ENCODE measurements at regions not wholly inside any gene's neighbourhood (a gene's known extent, or its start where the extent isn't known, plus 50 kb on each side); places are given as distances from the start of the nearest gene placed in this dataset.
"Not testable (repeated sequence)": the region's sequence is repeated elsewhere in the genome, so short reads cannot be mapped to it uniquely, and the experiment has no call there.

DNA sequence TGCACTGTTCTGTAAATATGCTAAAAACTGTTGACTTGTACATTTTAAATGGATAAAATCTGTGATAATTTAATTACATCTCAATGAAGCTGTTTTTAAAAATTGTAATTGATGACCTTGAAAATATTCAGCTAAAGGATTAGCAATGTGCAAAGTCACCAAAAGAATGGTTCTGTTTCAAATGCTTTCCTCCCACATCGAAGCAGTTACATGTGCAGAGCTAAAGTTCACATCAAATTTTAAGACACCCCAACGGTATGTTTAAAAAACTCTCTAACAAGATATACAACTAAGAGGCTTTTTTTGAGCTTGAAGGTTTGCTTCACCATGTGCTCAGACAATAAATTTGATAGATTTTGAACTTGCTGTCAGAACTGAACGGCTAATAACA lies 114.6 kb upstream of the KRAS start:
- no peak for DNase-seq
- Histone ChIP-seq H3K4me3 (ENCODE audit: low read depth, low read length) (peak overlapping the region; percentile 45), H3K9me3 (no peaks in the 10 kb centered on the region), H3K36me3 (no peaks in the 10 kb centered on the region), H3K4me1 (peaks cover 23% of the 10 kb centered on the region), H3K27me3 (no peaks in the 10 kb centered on the region)
- TF ChIP-seq, protein P1, sequence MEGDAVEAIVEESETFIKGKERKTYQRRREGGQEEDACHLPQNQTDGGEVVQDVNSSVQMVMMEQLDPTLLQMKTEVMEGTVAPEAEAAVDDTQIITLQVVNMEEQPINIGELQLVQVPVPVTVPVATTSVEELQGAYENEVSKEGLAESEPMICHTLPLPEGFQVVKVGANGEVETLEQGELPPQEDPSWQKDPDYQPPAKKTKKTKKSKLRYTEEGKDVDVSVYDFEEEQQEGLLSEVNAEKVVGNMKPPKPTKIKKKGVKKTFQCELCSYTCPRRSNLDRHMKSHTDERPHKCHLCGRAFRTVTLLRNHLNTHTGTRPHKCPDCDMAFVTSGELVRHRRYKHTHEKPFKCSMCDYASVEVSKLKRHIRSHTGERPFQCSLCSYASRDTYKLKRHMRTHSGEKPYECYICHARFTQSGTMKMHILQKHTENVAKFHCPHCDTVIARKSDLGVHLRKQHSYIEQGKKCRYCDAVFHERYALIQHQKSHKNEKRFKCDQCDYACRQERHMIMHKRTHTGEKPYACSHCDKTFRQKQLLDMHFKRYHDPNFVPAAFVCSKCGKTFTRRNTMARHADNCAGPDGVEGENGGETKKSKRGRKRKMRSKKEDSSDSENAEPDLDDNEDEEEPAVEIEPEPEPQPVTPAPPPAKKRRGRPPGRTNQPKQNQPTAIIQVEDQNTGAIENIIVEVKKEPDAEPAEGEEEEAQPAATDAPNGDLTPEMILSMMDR (IDR thresholded peaks at IDR 0.05; ENCODE audit: low read depth, low read length), result no peak

- TF ChIP-seq, protein P1 (IDR thresholded peaks at IDR 0.05; ENCODE audit: low read depth, low read length), result no peak
- H3K4me3 ChIP-seq (ENCODE audit: low read depth, low read length), result peak overlapping the region; percentile 45
These were observed 114.0 kb upstream of the KRAS start for GRCh38 chr12:25364529-25365339.

DNA sequence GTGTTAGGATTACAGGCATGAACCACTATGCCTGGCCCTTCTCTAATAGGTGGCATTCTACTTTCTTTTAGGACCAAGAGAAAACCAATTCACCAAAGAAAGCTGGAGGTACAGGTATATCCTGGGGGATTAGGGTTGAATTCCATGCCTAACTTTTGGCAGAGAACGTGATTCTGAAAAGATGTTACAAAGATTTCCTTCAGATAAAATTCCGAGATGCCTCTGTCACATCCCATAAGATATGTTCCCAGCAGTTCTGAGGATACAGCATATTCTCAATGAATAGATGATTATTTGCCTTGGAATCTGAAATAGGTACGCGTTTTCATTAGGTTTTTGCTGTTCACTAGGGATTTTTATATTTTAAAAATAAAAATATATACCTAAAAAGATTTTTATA lies 111.9 kb upstream of the KRAS start:
- H3K36me3 ChIP-seq, result no peaks in the 10 kb centered on the region
- peaks cover 23% of the 10 kb centered on the region for H3K4me1 ChIP-seq
- no peak overlapping the region for H3K4me3 ChIP-seq (ENCODE audit: low read depth, low read length)
- H3K27me3 ChIP-seq, result no peaks in the 10 kb centered on the region
- H3K9me3 ChIP-seq, result no peaks in the 10 kb centered on the region
- no peak for DNase-seq
- TF ChIP-seq, protein P1 (IDR thresholded peaks at IDR 0.05; ENCODE audit: low read depth, low read length), result no peak

More at GRCh38 chr12:25364529-25365339, 114.0 kb upstream of the KRAS start:
- Histone ChIP-seq H3K9me3 (no peaks in the 10 kb centered on the region), H3K27me3 (no peaks in the 10 kb centered on the region), H3K4me1 (peaks cover 23% of the 10 kb centered on the region), H3K36me3 (no peaks in the 10 kb centered on the region)
- DNase-seq, result peak; percentile 68

DNA sequence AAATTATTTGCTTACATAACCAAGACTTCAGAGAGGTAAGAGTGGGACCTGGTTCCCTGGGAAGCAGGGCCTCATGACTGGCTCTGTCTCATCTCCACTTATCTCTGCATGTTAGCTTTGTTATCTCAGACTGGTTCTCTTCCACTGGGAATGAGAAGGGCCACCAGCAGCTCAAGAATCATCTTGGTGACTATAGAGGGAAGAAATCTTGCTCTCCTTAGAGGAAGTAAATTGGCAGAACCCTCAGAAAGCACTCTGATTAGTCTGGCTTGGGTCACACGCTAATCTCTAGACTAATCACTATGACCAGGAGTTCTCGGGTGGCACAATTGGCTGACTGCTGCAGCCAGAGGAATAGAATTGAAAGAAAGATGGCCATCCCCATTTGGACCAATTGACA lies 110.8 kb upstream of the KRAS start:
- no peak for DNase-seq
- Histone ChIP-seq H3K9me3 (no peaks in the 10 kb centered on the region), H3K27me3 (no peaks in the 10 kb centered on the region), H3K36me3 (no peaks in the 10 kb centered on the region), H3K4me1 (peaks cover 21% of the 10 kb centered on the region), H3K4me3 (ENCODE audit: low read depth, low read length) (no peak overlapping the region)
- TF ChIP-seq, protein P1 (IDR thresholded peaks at IDR 0.05; ENCODE audit: low read depth, low read length), result no peak

GRCh38 chr12:25357595-25357994 lies 106.9 kb upstream of the KRAS start:
- Histone ChIP-seq H3K4me1 (peaks cover 5% of the 10 kb centered on the region; the same call in 1 of the 2 replicates), H3K9me3 (no peaks in the 10 kb centered on the region), H3K4me3 (ENCODE audit: low read depth, low read length) (no peak overlapping the region), H3K36me3 (no peaks in the 10 kb centered on the region), H3K27me3 (no peaks in the 10 kb centered on the region)
- TF ChIP-seq, protein P1 (IDR thresholded peaks at IDR 0.05; ENCODE audit: low read depth, low read length), result no peak
- no peak for DNase-seq

GRCh38 chr12:25352942-25353341 lies 102.2 kb upstream of the KRAS start:
- not testable (repeated sequence) for DNase-seq; H3K4me3 ChIP-seq (ENCODE audit: low read depth, low read length); H3K36me3 ChIP-seq; H3K9me3 ChIP-seq; H3K27me3 ChIP-seq; H3K4me1 ChIP-seq

Measured in BE2C (cell line).